NB4 (cell line): ENCODE measurements at regions not wholly inside any gene's neighbourhood (a gene's known extent, or its start where the extent isn't known, plus 50 kb on each side); places are given as distances from the start of the nearest gene placed in this dataset.
"Not testable (repeated sequence)": the region's sequence is repeated elsewhere in the genome, so short reads cannot be mapped to it uniquely, and the experiment has no call there.

ENCODE experiments used
- DNase-seq: peaks from one replicate; pipeline ENCODE4 v3.0.0; 2010; ENCODE audit warnings: low read depth
- H3K4me3 ChIP-seq: one replicate; pipeline ENCODE4 v1.5.1; 2011; ENCODE audit warnings: mild to moderate bottlenecking, low read depth, low read length, moderate library complexity
- CTCF ChIP-seq: IDR thresholded peaks from one replicate; pipeline ENCODE4 v1.5.1; 2012; ENCODE audit warnings: low read depth, low read length
- MAX ChIP-seq: IDR thresholded peaks from 2 replicates; pipeline ENCODE4 v1.6.1; 2011; ENCODE audit warnings: low read depth, low read length
- MYC ChIP-seq: IDR thresholded peaks from 2 replicates; pipeline ENCODE4 v1.6.1; 2011; ENCODE audit warnings: low read depth, low read length
- POLR2A ChIP-seq: IDR thresholded peaks from 2 replicates; pipeline ENCODE4 v1.6.1; 2011; ENCODE audit warnings: mild to moderate bottlenecking; ENCODE audit not compliant: insufficient read length; ENCODE audit errors: extremely low read depth

GRCh38 chr5:87127956-87128687, 139.6 kb upstream of the RASA1 start:
- TF ChIP-seq MAX (no peak), MYC (no peak), CTCF (no peak), POLR2A (no peak)
- H3K4me3 ChIP-seq: no peak overlapping the region
- DNase-seq: no peak

- H3K4me3 ChIP-seq: no peak overlapping the region
- DNase-seq: no peak
- TF ChIP-seq MAX (no peak), CTCF (no peak), MYC (no peak), POLR2A (no peak)
These were observed 138.6 kb upstream of the RASA1 start for GRCh38 chr5:87129046-87129445.

- no peak for DNase-seq
- no peak overlapping the region for H3K4me3 ChIP-seq
- TF ChIP-seq CTCF (no peak), POLR2A (no peak), MAX (no peak), MYC (no peak)
These were observed 135.0 kb upstream of the RASA1 start for GRCh38 chr5:87132696-87133095.

GRCh38 chr5:87134513-87134912, 133.2 kb upstream of the RASA1 start:
- DNase-seq, H3K4me3 ChIP-seq: not testable (repeated sequence)

GRCh38 chr5:87136096-87136495, 131.6 kb upstream of the RASA1 start:
- no peak for DNase-seq
- TF ChIP-seq POLR2A (no peak), CTCF (no peak), MAX (no peak), MYC (no peak)

GRCh38 chr5:87136733-87137132, 130.9 kb upstream of the RASA1 start:
- TF ChIP-seq CTCF: no peak
- TF ChIP-seq POLR2A: no peak
- no peak for TF ChIP-seq MYC
- TF ChIP-seq MAX: no peak
- no peak for DNase-seq
- no peak overlapping the region for H3K4me3 ChIP-seq

More at GRCh38 chr5:87136096-87136495, 131.6 kb upstream of the RASA1 start:
- H3K4me3 ChIP-seq: no peak overlapping the region
